OCI-LY7 (cell line): ENCODE measurements at regions not wholly inside any gene's neighbourhood (a gene's known extent, or its start where the extent isn't known, plus 50 kb on each side); places are given as distances from the start of the nearest gene placed in this dataset.

Experiments
- BruUV-seq: library from RNA; stranded (reverse); fragments of 400-500 nt; replicated peaks from 2 replicates; lab custom pipeline; 2021; lab: Mats Ljungman, UMichigan
- CTCF ChIA-PET: fragments of 300-600 bp; sonication (Branson Sonifier 250); formaldehyde crosslinking; loops from one replicate; lab custom pipeline; 2022; ENCODE audit warnings: antibody characterized with exemption; ENCODE audit not compliant: unreplicated experiment; lab: Charles Lee
- POLR2A ChIA-PET: fragments of 300-600 bp; sonication (Branson Sonifier 250); formaldehyde crosslinking; loops from one replicate; lab custom pipeline; 2022; ENCODE audit warnings: antibody characterized with exemption; lab: Charles Lee
- DNase-seq: peaks from one replicate; pipeline ENCODE4 v3.0.0-alpha.2; 2015; ENCODE audit warnings: low spot score
- H2AFZ ChIP-seq: fragments of 200-600 bp; sonication (generic), shearing (Covaris generic); 2 replicates; pipeline ENCODE4 v1.6.1; 2014; ENCODE audit warnings: mild to moderate bottlenecking, antibody characterized with exemption, low read length, moderate library complexity
- H3K27ac ChIP-seq: fragments of 200-600 bp; sonication (generic); 2 replicates; pipeline ENCODE4 v1.5.1; 2014; ENCODE audit warnings: mixed run types, low read depth, mild to moderate bottlenecking, moderate library complexity, low read length, inconsistent platforms; ENCODE audit not compliant: poor library complexity, severe bottlenecking
- H3K36me3 ChIP-seq: fragments of 200-600 bp; sonication (generic); 2 replicates; pipeline ENCODE4 v1.6.1; 2014; ENCODE audit warnings: mild to moderate bottlenecking, antibody characterized with exemption, low read length, moderate library complexity, mixed read lengths; ENCODE audit not compliant: insufficient read depth
- H3K4me1 ChIP-seq: fragments of 200-600 bp; sonication (generic); 2 replicates; pipeline ENCODE4 v1.5.1; 2014; ENCODE audit warnings: mild to moderate bottlenecking, low read length; ENCODE audit not compliant: insufficient read depth, poor library complexity, severe bottlenecking
- H3K4me2 ChIP-seq: fragments of 200-600 bp; sonication (generic); 2 replicates; pipeline ENCODE4 v1.6.1; 2014; ENCODE audit warnings: mild to moderate bottlenecking, low read length
- H3K4me3 ChIP-seq: fragments of 200-600 bp; sonication (generic); 2 replicates; pipeline ENCODE4 v1.5.1; 2014; ENCODE audit warnings: mild to moderate bottlenecking, low read depth, low read length; ENCODE audit not compliant: poor library complexity, severe bottlenecking
- H3K79me2 ChIP-seq: fragments of 200-600 bp; sonication (generic); 2 replicates; pipeline ENCODE4 v1.6.1; 2016; ENCODE audit warnings: low read depth, mild to moderate bottlenecking, low read length, moderate library complexity, mixed read lengths; ENCODE audit not compliant: insufficient read depth
- H3K9me2 ChIP-seq: fragments of 200-600 bp; sonication (generic); 2 replicates; pipeline ENCODE4 v1.6.1; 2016; ENCODE audit warnings: mild to moderate bottlenecking, low read length, mixed read lengths; ENCODE audit not compliant: insufficient read depth
- H3K9me3 ChIP-seq: fragments of 200-600 bp; sonication (generic); 2 replicates; pipeline ENCODE4 v1.6.1; 2014; ENCODE audit warnings: mild to moderate bottlenecking, mixed run types, low read length, mixed read lengths
- H4K20me1 ChIP-seq: fragments of 200-600 bp; sonication (generic); 2 replicates; pipeline ENCODE4 v1.6.1; 2014; ENCODE audit warnings: mild to moderate bottlenecking, antibody characterized with exemption, low read length, moderate library complexity, mixed read lengths; ENCODE audit not compliant: insufficient read depth
- EZH2phosphoT487 ChIP-seq: fragments of 200-600 bp; sonication (generic); IDR thresholded peaks from 2 replicates; pipeline ENCODE4 v1.6.1; 2018; ENCODE audit warnings: low read depth, borderline replicate concordance, mild to moderate bottlenecking, mixed run types, antibody characterized with exemption, low read length, moderate library complexity, mixed read lengths
- intact Hi-C: fragments of 100-400 bp; cut with micrococcal nuclease; formaldehyde crosslinking; loops from one replicate; pipeline ENCODE4 v1.10.0; 2022; ENCODE audit not compliant: unreplicated experiment
- TF ChIP-seq, protein P1 (sequence below): fragments of 200-600 bp; sonication (generic); conservative IDR thresholded peaks from 2 replicates; pipeline ENCODE4 v1.5.1; 2014; ENCODE audit warnings: mild to moderate bottlenecking, antibody characterized with exemption, low read length, moderate library complexity, mixed read lengths

DNA sequence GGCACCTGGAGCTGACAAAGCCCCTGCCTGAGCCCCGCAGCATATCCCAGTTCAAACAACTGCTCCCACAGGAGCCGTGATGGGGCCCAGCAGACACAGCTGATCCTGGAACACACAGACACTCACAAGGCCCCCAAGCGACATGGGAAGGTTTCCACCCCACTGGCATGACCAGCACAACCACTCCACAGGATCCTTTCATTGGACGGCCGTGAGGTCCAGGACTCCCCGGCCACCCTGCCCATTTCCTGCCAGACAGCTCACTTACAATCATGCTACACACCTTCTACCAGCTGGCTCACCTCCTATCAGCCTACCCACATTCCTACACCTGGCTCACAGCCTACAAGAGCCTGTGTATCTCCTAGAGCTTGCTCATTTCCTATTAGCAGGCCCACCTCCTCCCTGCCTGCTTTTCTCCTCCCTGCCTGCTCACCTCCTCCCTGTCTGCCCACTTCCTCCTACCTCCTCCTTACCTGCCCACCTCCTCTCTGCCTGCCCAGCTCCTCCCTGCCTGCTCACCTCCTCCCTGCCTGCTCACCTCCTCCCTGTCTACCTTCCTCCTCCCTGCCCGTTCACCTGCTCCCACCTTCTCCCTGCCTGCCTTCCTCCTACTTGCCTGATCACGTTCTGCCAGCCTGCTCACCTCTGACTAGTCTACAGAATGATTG, 73.9 kb downstream of the MATN1 start:
- Histone ChIP-seq H2AFZ (no peak overlapping the region), H3K36me3 (no peaks in the 10 kb centered on the region), H3K4me2 (no peak overlapping the region), H3K27ac (no peak overlapping the region), H4K20me1 (no peaks in the 10 kb centered on the region), H3K4me1 (no peaks in the 10 kb centered on the region), H3K9me2 (no peaks in the 10 kb centered on the region), H3K4me3 (no peak overlapping the region), H3K79me2 (no peaks in the 10 kb centered on the region), H3K9me3 (no peaks in the 10 kb centered on the region)
- TF ChIP-seq, protein P1, sequence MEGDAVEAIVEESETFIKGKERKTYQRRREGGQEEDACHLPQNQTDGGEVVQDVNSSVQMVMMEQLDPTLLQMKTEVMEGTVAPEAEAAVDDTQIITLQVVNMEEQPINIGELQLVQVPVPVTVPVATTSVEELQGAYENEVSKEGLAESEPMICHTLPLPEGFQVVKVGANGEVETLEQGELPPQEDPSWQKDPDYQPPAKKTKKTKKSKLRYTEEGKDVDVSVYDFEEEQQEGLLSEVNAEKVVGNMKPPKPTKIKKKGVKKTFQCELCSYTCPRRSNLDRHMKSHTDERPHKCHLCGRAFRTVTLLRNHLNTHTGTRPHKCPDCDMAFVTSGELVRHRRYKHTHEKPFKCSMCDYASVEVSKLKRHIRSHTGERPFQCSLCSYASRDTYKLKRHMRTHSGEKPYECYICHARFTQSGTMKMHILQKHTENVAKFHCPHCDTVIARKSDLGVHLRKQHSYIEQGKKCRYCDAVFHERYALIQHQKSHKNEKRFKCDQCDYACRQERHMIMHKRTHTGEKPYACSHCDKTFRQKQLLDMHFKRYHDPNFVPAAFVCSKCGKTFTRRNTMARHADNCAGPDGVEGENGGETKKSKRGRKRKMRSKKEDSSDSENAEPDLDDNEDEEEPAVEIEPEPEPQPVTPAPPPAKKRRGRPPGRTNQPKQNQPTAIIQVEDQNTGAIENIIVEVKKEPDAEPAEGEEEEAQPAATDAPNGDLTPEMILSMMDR: no peak
- TF ChIP-seq EZH2phosphoT487: no peak
- no TSS peak for BruUV-seq
- ChIA-PET POLR2A (no interaction called here), CTCF (interaction anchor here (0.6 kb wide), 1 partner anchor 81 kb away, joined by 3 read pairs; no protein-coding TSS in a partner anchor)
- no peak for DNase-seq
- intact Hi-C loops: no loop called here

DNA sequence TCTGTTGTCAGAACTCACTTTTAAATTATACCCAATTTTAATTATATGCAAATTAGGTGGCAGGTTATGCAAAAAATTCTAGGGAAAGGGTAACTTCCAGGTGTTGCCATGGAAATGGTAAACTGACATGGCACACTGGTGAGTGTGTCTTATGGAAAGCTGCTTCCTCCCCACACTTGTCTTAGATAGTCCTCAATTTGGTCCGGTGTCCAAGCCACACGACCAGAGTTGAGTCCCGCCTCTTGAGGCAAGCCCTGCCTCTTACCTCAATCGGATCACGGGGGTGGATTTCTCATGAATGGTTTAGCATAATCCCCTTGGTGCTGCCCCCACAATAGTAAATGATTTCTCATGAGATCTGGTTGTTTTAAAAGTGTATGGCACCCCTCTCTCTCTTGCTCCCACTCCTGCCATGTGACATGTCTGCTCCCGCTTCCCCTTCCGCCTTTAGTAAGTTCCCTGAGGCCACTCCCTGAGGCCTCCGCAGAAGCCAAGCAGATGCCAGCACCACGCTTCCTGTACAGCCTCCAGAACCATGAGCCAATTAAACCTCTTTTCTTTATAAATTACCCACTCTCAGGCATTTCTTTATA, 74.9 kb downstream of the MATN1 start:
- Histone ChIP-seq H4K20me1 (no peaks in the 10 kb centered on the region), H3K4me2 (no peak overlapping the region), H2AFZ (no peak overlapping the region), H3K36me3 (no peaks in the 10 kb centered on the region), H3K27ac (no peak overlapping the region), H3K4me1 (no peaks in the 10 kb centered on the region), H3K4me3 (no peak overlapping the region), H3K79me2 (no peaks in the 10 kb centered on the region), H3K9me3 (no peaks in the 10 kb centered on the region), H3K9me2 (no peaks in the 10 kb centered on the region)
- TF ChIP-seq, protein P1: no peak
- TF ChIP-seq EZH2phosphoT487: no peak
- no peak for DNase-seq
- POLR2A ChIA-PET: no interaction called here
- CTCF ChIA-PET: no interaction called here
- BruUV-seq: no TSS peak
- intact Hi-C loops: no loop called here

DNA sequence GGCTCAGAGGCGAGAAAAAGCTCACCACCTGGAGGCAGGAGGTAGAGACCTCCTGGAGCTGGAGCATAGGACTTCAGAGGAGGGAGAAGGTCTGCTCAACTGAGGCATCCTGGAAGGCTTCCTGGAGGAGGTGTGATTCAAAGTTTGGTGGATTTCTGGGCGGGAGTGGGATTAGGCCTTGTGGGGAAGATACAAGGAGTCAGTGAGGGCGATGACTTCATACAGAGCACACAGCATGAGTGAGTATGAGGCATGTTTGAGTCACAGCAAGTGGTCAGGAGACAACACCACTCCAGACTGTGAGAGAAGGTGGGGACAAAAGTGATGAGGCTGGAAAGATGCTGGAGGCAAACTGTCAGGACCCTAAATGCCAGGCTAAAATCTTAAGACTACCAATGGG, 77.6 kb downstream of the MATN1 start:
- intact Hi-C loops: no loop called here
- DNase-seq: no peak
- Histone ChIP-seq H3K79me2 (no peaks in the 10 kb centered on the region), H3K36me3 (no peaks in the 10 kb centered on the region), H3K4me1 (no peaks in the 10 kb centered on the region), H2AFZ (no peak overlapping the region), H3K4me3 (no peak overlapping the region), H3K4me2 (no peak overlapping the region), H3K9me3 (no peaks in the 10 kb centered on the region), H3K27ac (no peak overlapping the region), H3K9me2 (no peaks in the 10 kb centered on the region), H4K20me1 (no peaks in the 10 kb centered on the region)
- TF ChIP-seq, protein P1: no peak
- no peak for TF ChIP-seq EZH2phosphoT487
- no TSS peak for BruUV-seq
- ChIA-PET CTCF (no interaction called here), POLR2A (no interaction called here)
